IMR-90 (cell line): ENCODE measurements at regions not wholly inside any gene's neighbourhood (a gene's known extent, or its start where the extent isn't known, plus 50 kb on each side); places are given as distances from the start of the nearest gene placed in this dataset.

Experiments
- CEBPB ChIP-seq: IDR thresholded peaks from 2 replicates; pipeline ENCODE4 v1.6.1; 2012; ENCODE audit warnings: low read depth, low read length, improper control_type of control experiment
- CTCF ChIP-seq: conservative IDR thresholded peaks from 2 replicates; pipeline ENCODE4 v1.5.1; 2012; ENCODE audit warnings: mild to moderate bottlenecking, low read depth, low read length, improper control_type of control experiment
- ELK1 ChIP-seq: fragments of 150-350 bp; IDR thresholded peaks from 2 replicates; pipeline ENCODE4 v1.6.1; 2016; ENCODE audit warnings: low read depth, mild to moderate bottlenecking, low read length, moderate library complexity, borderline replicate concordance
- MAFK ChIP-seq: IDR thresholded peaks from 2 replicates; pipeline ENCODE4 v1.6.1; 2012; ENCODE audit warnings: low read depth, low read length, improper control_type of control experiment
- MAZ ChIP-seq: IDR thresholded peaks from 2 replicates; pipeline ENCODE4 v1.6.1; 2012; ENCODE audit warnings: low read depth, mild to moderate bottlenecking, low read length, improper control_type of control experiment, moderate library complexity, borderline replicate concordance
- MXI1 ChIP-seq: IDR thresholded peaks from 2 replicates; pipeline ENCODE4 v1.6.1; 2012; ENCODE audit warnings: low read depth, mild to moderate bottlenecking, low read length, moderate library complexity, borderline replicate concordance
- NFE2L2 ChIP-seq: fragments of 150-350 bp; IDR thresholded peaks from 2 replicates; pipeline ENCODE4 v1.6.1; 2016; ENCODE audit warnings: low read depth, mild to moderate bottlenecking, low read length
- POLR2A ChIP-seq: IDR thresholded peaks from 2 replicates; pipeline ENCODE4 v1.6.1; 2012; ENCODE audit warnings: mild to moderate bottlenecking, low read depth, low read length
- RCOR1 ChIP-seq: IDR thresholded peaks from 2 replicates; pipeline ENCODE4 v1.6.1; 2012; ENCODE audit warnings: mild to moderate bottlenecking, low read length, improper control_type of control experiment; ENCODE audit not compliant: insufficient replicate concordance
- RFX5 ChIP-seq: IDR thresholded peaks from 2 replicates; pipeline ENCODE4 v1.8.0; 2012; ENCODE audit warnings: low read depth, mild to moderate bottlenecking, low read length, moderate library complexity
- SMC3 ChIP-seq: fragments of 150-350 bp; IDR thresholded peaks from 2 replicates; pipeline ENCODE4 v1.6.1; 2016; ENCODE audit warnings: low read depth, mild to moderate bottlenecking, antibody characterized with exemption, low read length, moderate library complexity
- USF2 ChIP-seq: fragments of 150-350 bp; IDR thresholded peaks from 2 replicates; pipeline ENCODE4 v1.6.1; 2017; ENCODE audit warnings: mild to moderate bottlenecking, antibody characterized with exemption, low read length, low read depth

- no peak for TF ChIP-seq CTCF
- no peak for TF ChIP-seq POLR2A
- no peak for TF ChIP-seq ELK1
- TF ChIP-seq MXI1 = no peak
- no peak for TF ChIP-seq MAFK
- TF ChIP-seq USF2 = no peak
- no peak for TF ChIP-seq MAZ
- no peak for TF ChIP-seq CEBPB
- no peak for TF ChIP-seq SMC3
- no peak for TF ChIP-seq RCOR1
- no peak for TF ChIP-seq RFX5
- TF ChIP-seq NFE2L2 = no peak
Observed at GRCh38 chr18:78086931-78087330, 837.3 kb downstream of the GALR1 start.
